Gastroesophageal sphincter (tissue), 4 donors: ENCODE measurements at regions not wholly inside any gene's neighbourhood (a gene's known extent, or its start where the extent isn't known, plus 50 kb on each side); places are given as distances from the start of the nearest gene placed in this dataset.

Source experiments
- ATAC-seq: fragments of 150-250 bp; one replicate; pipeline ENCODE4 v1.9.1; 2016; ENCODE audit warnings: mild to moderate bottlenecking, moderate library complexity
- H3K27ac ChIP-seq, 4 donors: fragments of 200-600 bp; sonication (generic) in 3 of 4; 1 replicate in 3 of 4; 2 replicates in 1 of 4; pipeline ENCODE4 v1.5.1; 2016 to 2019
- H3K27me3 ChIP-seq: fragments of 200-600 bp; sonication (generic); one replicate; pipeline ENCODE4 v1.5.1; 2019
- H3K36me3 ChIP-seq, 2 donors: fragments of 200-600 bp; sonication (generic); one replicate each; pipeline ENCODE4 v1.5.1; 2019; ENCODE audit warnings: control low read depth in 1 of 2
- H3K4me1 ChIP-seq, 3 donors: fragments of 200-600 bp; sonication (generic); 1 replicate in 2 of 3; 2 replicates in 1 of 3; pipeline ENCODE4 v1.5.1; 2016 to 2019; ENCODE audit warnings: control low read depth in 2 of 3
- H3K4me3 ChIP-seq, 2 donors: fragments of 200-600 bp; sonication (generic); one replicate each; pipeline ENCODE4 v1.5.1; 2019; ENCODE audit warnings: mild to moderate bottlenecking in 1 of 2, moderate library complexity in 1 of 2
- H3K9me3 ChIP-seq, 3 donors: fragments of 200-600 bp; sonication (generic); one replicate each; pipeline ENCODE4 v1.5.1; 2017 to 2019; ENCODE audit warnings: control low read depth in 2 of 3
- EP300 ChIP-seq: sonication (generic); formaldehyde crosslinking; IDR thresholded peaks from one replicate; pipeline ENCODE4 v1.6.1; 2017; ENCODE audit warnings: antibody characterized with exemption, mild to moderate bottlenecking
- POLR2A ChIP-seq, 2 donors: fragments of 450-650 bp; IDR thresholded peaks; one replicate each; pipeline ENCODE4 v1.6.1; 2017; ENCODE audit warnings: antibody characterized with exemption in 2 of 2, mild to moderate bottlenecking in 2 of 2, moderate library complexity in 1 of 2
- POLR2AphosphoS5 ChIP-seq: sonication (generic); formaldehyde crosslinking; IDR thresholded peaks from one replicate; pipeline ENCODE4 v1.6.1; 2017; ENCODE audit warnings: antibody characterized with exemption
- WGBS, 2 donors: methylation state at CpG; one replicate each; pipeline ENCODE4 v1.1.5; 2018; ENCODE audit warnings: low coverage in 1 of 2; 5-methylcytosine and 5-hydroxymethylcytosine counted together
- TF ChIP-seq, protein P1 (sequence below), 4 experiments: fragments of 200-600 bp in 2 of 4; fragments of 450-650 bp in 2 of 4; sonication (generic) in 1 of 4; IDR thresholded peaks; one replicate each; pipeline ENCODE4 v1.5.1; 2017 to 2019; ENCODE audit warnings: antibody characterized with exemption in 4 of 4, mild to moderate bottlenecking in 2 of 4, moderate library complexity in 2 of 4

- Histone ChIP-seq H3K4me3 (no peak overlapping the region), H3K27me3 (no peaks in the 10 kb centered on the region), H3K9me3 (no peaks in the 10 kb centered on the region), H3K4me1 (peaks cover 0 to 35% (median 2%) of the 10 kb centered on the region in 3 donors), H3K27ac (peak overlapping the region in 1 of 4 donors; percentile 41), H3K36me3 (no peaks in the 10 kb centered on the region)
- WGBS, 2 donors, result 92 to 95% methylated on average over 7 to 10 of the region's 12 CpGs
- no peak for ATAC-seq
- no peak for TF ChIP-seq EP300
- TF ChIP-seq, protein P1, sequence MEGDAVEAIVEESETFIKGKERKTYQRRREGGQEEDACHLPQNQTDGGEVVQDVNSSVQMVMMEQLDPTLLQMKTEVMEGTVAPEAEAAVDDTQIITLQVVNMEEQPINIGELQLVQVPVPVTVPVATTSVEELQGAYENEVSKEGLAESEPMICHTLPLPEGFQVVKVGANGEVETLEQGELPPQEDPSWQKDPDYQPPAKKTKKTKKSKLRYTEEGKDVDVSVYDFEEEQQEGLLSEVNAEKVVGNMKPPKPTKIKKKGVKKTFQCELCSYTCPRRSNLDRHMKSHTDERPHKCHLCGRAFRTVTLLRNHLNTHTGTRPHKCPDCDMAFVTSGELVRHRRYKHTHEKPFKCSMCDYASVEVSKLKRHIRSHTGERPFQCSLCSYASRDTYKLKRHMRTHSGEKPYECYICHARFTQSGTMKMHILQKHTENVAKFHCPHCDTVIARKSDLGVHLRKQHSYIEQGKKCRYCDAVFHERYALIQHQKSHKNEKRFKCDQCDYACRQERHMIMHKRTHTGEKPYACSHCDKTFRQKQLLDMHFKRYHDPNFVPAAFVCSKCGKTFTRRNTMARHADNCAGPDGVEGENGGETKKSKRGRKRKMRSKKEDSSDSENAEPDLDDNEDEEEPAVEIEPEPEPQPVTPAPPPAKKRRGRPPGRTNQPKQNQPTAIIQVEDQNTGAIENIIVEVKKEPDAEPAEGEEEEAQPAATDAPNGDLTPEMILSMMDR (IDR thresholded peaks at IDR 0.05), result no peak
- TF ChIP-seq POLR2AphosphoS5, result no peak
- no peak for TF ChIP-seq POLR2A (IDR thresholded peaks at IDR 0.05)
Observed at GRCh38 chr15:62854420-62855084, 188.0 kb upstream of the TPM1 start.

- Histone ChIP-seq H3K36me3 (no peaks in the 10 kb centered on the region), H3K9me3 (no peaks in the 10 kb centered on the region), H3K4me3 (no peak overlapping the region), H3K27ac (no peak overlapping the region), H3K4me1 (peaks cover 0 to 35% (median 2%) of the 10 kb centered on the region in 3 donors), H3K27me3 (no peaks in the 10 kb centered on the region)
- TF ChIP-seq POLR2A (IDR thresholded peaks at IDR 0.05) (no peak), POLR2AphosphoS5 (no peak), EP300 (no peak)
- TF ChIP-seq, protein P1 (IDR thresholded peaks at IDR 0.05), result no peak
- WGBS, 2 donors, result 67 to 93% methylated on average over 1 to 7 of the region's 7 CpGs
- ATAC-seq, result no peak
Observed at GRCh38 chr15:62855085-62855476, 187.5 kb upstream of the TPM1 start.

DNA sequence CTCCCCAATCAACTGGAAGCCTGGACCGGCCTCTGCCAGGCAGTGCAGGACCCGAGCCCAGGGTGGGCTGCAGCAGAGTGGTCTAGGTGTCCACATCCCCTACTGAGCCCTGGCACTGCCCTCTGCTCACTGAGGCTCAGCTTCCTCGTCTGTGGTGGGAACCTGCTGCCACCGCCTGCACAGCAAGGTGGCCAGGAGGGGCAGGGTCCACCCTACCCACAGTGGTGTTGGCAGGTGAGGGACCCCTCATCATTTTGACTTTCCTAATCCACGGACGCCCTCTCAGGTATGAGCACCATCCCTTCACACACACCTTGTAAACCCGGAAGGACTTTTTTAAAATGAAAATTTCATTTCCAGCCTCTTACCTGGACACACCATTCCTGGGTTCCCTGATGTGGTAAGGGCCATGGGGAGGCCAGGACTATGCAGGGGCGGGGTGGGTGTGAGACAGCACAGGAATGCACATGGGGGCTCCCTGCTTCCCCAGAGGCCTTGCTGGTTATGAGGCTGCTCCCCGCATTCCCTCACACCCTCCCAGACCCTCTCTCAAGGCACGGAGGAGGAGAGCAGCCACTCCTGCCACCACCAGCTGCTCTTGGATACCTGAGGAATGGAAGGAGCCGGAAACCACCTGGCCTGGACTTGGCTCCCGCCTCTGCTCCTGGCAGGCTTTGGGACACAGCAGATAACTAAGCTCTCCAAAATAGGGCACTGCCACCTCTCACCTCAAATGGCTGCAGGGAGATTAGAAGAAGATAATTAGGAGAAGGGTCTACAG lies 185.9 kb upstream of the TPM1 start:
- H3K36me3 ChIP-seq, result no peaks in the 10 kb centered on the region
- TF ChIP-seq POLR2A (IDR thresholded peaks at IDR 0.05), result no peak
- TF ChIP-seq POLR2AphosphoS5, result no peak
- TF ChIP-seq EP300, result no peak
- TF ChIP-seq, protein P1 (IDR thresholded peaks at IDR 0.05), result no peak
- H3K9me3 ChIP-seq, result no peaks in the 10 kb centered on the region
- no peak for ATAC-seq
- H3K4me3 ChIP-seq, result no peak overlapping the region
- peaks cover 0 to 35% (median 2%) of the 10 kb centered on the region in 3 donors for H3K4me1 ChIP-seq
- H3K27me3 ChIP-seq, result no peaks in the 10 kb centered on the region
- WGBS, 2 donors, result no CpG with 5 or more reads among the region's 12 CpGs
- H3K27ac ChIP-seq, result peak overlapping the region in 2 of 4 donors; percentile 31 to 57

DNA sequence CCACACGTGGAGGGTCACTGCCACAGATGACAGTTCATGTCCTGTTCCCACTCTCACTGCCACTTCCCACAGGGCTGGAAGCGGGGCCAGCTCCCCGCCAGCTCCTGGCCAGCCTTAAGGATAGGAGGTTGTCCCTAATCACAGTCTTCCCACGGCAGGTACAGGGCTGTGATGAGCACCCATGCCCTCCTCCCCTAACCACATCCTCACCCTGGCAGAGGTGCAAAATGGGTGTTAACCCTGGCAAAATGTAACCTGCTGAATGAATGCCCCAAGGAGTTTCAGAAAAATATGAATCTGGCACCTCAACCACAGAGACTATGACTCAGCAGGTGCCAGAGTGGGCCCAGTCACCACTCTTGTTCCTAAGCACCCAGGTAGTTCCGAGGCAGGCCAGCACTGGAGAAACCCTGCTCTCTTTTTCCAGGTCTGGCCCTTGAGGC lies 185.1 kb upstream of the TPM1 start:
- Histone ChIP-seq H3K4me3 (no peak overlapping the region), H3K27ac (peak overlapping the region in 2 of 4 donors; percentile 31 to 57), H3K27me3 (no peaks in the 10 kb centered on the region), H3K4me1 (peaks cover 0 to 35% (median 2%) of the 10 kb centered on the region in 3 donors), H3K9me3 (no peaks in the 10 kb centered on the region), H3K36me3 (no peaks in the 10 kb centered on the region)
- WGBS, 2 donors, result 60 to 63% methylated on average over 1 to 2 of the region's 5 CpGs
- peak; percentile 55 for ATAC-seq
- TF ChIP-seq EP300 (no peak), POLR2AphosphoS5 (no peak), POLR2A (IDR thresholded peaks at IDR 0.05) (no peak)
- TF ChIP-seq, protein P1 (IDR thresholded peaks at IDR 0.05), result no peak
